ENCODE measurements at regions not wholly inside any gene's neighbourhood (a gene's known extent, or its start where the extent isn't known, plus 50 kb on each side); places are given as distances from the start of the nearest gene placed in this dataset.

GRCh38 chr13:107753291-107753690 lies 462.0 kb downstream of the LIG4 start:
- no peaks in the 10 kb centered on the region for H3K27me3 ChIP-seq (ENCODE audit: insufficient read depth, low read length)
- H3K56ac ChIP-seq (ENCODE audit: insufficient read length, low read depth, low read length): no peak overlapping the region
- Mint-ChIP-seq H3K4me1 (peaks cover 25 to 36% of the 10 kb centered on the region in 2 experiments), H3K27ac (peak overlapping the region in 2 of 3 experiments; percentile 9 to 10; a peak in 2 of 7 replicates), H3K36me3 (ENCODE audit: insufficient read depth in 1 of 3, low read depth in 3 of 3) (no peaks in the 10 kb centered on the region), H3K9me3 (no peaks in the 10 kb centered on the region), H3K27me3 (ENCODE audit: low read depth) (no peaks in the 10 kb centered on the region), H3K4me3 (no peak overlapping the region)
- H3K79me1 ChIP-seq (ENCODE audit: insufficient read depth, low read depth, low read length, poor library complexity, severe bottlenecking): no peaks in the 10 kb centered on the region
- no peak overlapping the region for H3K18ac ChIP-seq (ENCODE audit: insufficient read length, low read depth, low read length)
- H2BK5ac ChIP-seq (ENCODE audit: insufficient read length, low read length): no peak overlapping the region
- H3K79me2 ChIP-seq (ENCODE audit: insufficient read depth, low read length): no peaks in the 10 kb centered on the region
- no peak overlapping the region for H2AFZ ChIP-seq (ENCODE audit: low read length)
- no peak overlapping the region for H3K14ac ChIP-seq (ENCODE audit: insufficient read depth, low read length)
- no peak overlapping the region for H3K27ac ChIP-seq (ENCODE audit: insufficient read length, low read depth, low read length)
- no peak overlapping the region for H3T11ph ChIP-seq (ENCODE audit: low read length)
- no peak overlapping the region for H4K91ac ChIP-seq (ENCODE audit: insufficient read length, low read depth, low read length)
- H3K23ac ChIP-seq (ENCODE audit: insufficient read length, low read depth, low read length): no peak overlapping the region
- H4K8ac ChIP-seq (replicated peaks; ENCODE audit: insufficient read length, low read depth, low read length): no peak overlapping the region
- no peak overlapping the region for H2BK120ac ChIP-seq (ENCODE audit: low read depth, low read length, poor library complexity, severe bottlenecking)
- H3K4me2 ChIP-seq (ENCODE audit: insufficient read depth, insufficient read length, low read length): no peak overlapping the region
- H3K9me3 ChIP-seq (ENCODE audit: control insufficient read depth, low read depth, low read length): no peaks in the 10 kb centered on the region
- no peak overlapping the region for H2BK15ac ChIP-seq (ENCODE audit: low read depth, low read length)
- no peak overlapping the region for H3K4ac ChIP-seq (ENCODE audit: low read depth, low read length)
- H2BK12ac ChIP-seq (ENCODE audit: insufficient read length, low read depth, low read length): no peak overlapping the region
- H3K9ac ChIP-seq (ENCODE audit: extremely low read depth, insufficient read length, low read length): no peak overlapping the region
- H3K4me1 ChIP-seq (ENCODE audit: insufficient read depth, low read length): no peaks in the 10 kb centered on the region; the same call in 1 of the 2 replicates
- H4K5ac ChIP-seq (ENCODE audit: insufficient read length, low read depth, low read length): no peak overlapping the region
- no peaks in the 10 kb centered on the region for H4K20me1 ChIP-seq (ENCODE audit: control insufficient read depth, insufficient read depth, insufficient read length)
- no peak for DNase-seq
- H2BK20ac ChIP-seq (ENCODE audit: low read depth, low read length, poor library complexity, severe bottlenecking): no peak overlapping the region
- no peak overlapping the region for H2AK5ac ChIP-seq (ENCODE audit: insufficient read length, low read length)
- no peak for TF ChIP-seq CTCF (conservative IDR thresholded peaks at IDR 0.05)
- no peaks in the 10 kb centered on the region for H3K23me2 ChIP-seq (ENCODE audit: insufficient read length, low read depth, low read length, poor library complexity, severe bottlenecking)
- WGBS (ENCODE audit: extremely low coverage, insufficient read length, low lambda C conversion rate): no CpG with 5 or more reads among the region's 4 CpGs

Data from H9 (cell line).